Erythroblast (primary cell): ENCODE measurements at regions not wholly inside any gene's neighbourhood (a gene's known extent, or its start where the extent isn't known, plus 50 kb on each side); places are given as distances from the start of the nearest gene placed in this dataset.
A peak's percentile ranks its signal among the peaks of the same experiment; 100 is the strongest.
"Not testable (repeated sequence)": the region's sequence is repeated elsewhere in the genome, so short reads cannot be mapped to it uniquely, and the experiment has no call there.

ENCODE experiments used
- DNase-seq, 2 experiments: peaks; one replicate each; lab custom pipeline; 2025; lab: John Stamatoyannopoulos, UW
- GATA1 ChIP-seq: IDR thresholded peaks from 2 replicates; pipeline ENCODE4 v1.6.1; 2011; ENCODE audit warnings: low read depth, mild to moderate bottlenecking, control low read depth, low read length, moderate library complexity
- POLR2A ChIP-seq: IDR thresholded peaks from 2 replicates; pipeline ENCODE4 v1.6.1; 2011; ENCODE audit warnings: mild to moderate bottlenecking, low read length

GRCh38 chr4:152065545-152065944 is 304.7 kb upstream of the GATB start:
- no peak for DNase-seq
- no peak for TF ChIP-seq GATA1
- TF ChIP-seq POLR2A = no peak

- DNase-seq = no peak
- TF ChIP-seq POLR2A = no peak
- TF ChIP-seq GATA1 = no peak
These were observed 303.9 kb upstream of the GATB start for GRCh38 chr4:152064753-152065152.

- no peak for DNase-seq
- no peak for TF ChIP-seq POLR2A
- no peak for TF ChIP-seq GATA1
These were observed 303.5 kb upstream of the GATB start for GRCh38 chr4:152064282-152064681.

- no peak for TF ChIP-seq POLR2A
- no peak for TF ChIP-seq GATA1
- peak; percentile 14 to 15 for DNase-seq
These were observed 302.9 kb upstream of the GATB start for GRCh38 chr4:152063621-152064240.

GRCh38 chr4:152062936-152063620 is 302.3 kb upstream of the GATB start:
- no peak for TF ChIP-seq GATA1
- TF ChIP-seq POLR2A = no peak
- no peak for DNase-seq

GRCh38 chr4:152054731-152055130 is 293.9 kb upstream of the GATB start:
- no peak for DNase-seq
- TF ChIP-seq POLR2A (no peak), GATA1 (no peak)

- TF ChIP-seq POLR2A (no peak), GATA1 (no peak)
- DNase-seq = no peak
These were observed 291.7 kb upstream of the GATB start for GRCh38 chr4:152052451-152053057.

- DNase-seq = not testable (repeated sequence)
These were observed 290.5 kb upstream of the GATB start for GRCh38 chr4:152051332-152051731.

- TF ChIP-seq GATA1 = no peak
- no peak for TF ChIP-seq POLR2A
- DNase-seq = no peak
These were observed 289.3 kb upstream of the GATB start for GRCh38 chr4:152050106-152050505.

- no peak for DNase-seq
- no peak for TF ChIP-seq POLR2A
- TF ChIP-seq GATA1 = no peak
These were observed 286.6 kb upstream of the GATB start for GRCh38 chr4:152047451-152047850.

GRCh38 chr4:152045807-152046571 is 285.2 kb upstream of the GATB start:
- TF ChIP-seq POLR2A = no peak
- TF ChIP-seq GATA1 = no peak
- peak in 1 of 2 experiments; percentile 7 for DNase-seq

- TF ChIP-seq GATA1 (no peak), POLR2A (no peak)
- DNase-seq = no peak
These were observed 284.6 kb upstream of the GATB start for GRCh38 chr4:152045449-152045806.

GRCh38 chr4:152044331-152045036 is 283.7 kb upstream of the GATB start:
- DNase-seq = no peak
- TF ChIP-seq GATA1 = no peak
- no peak for TF ChIP-seq POLR2A
